ENCODE measurements at regions not wholly inside any gene's neighbourhood (a gene's known extent, or its start where the extent isn't known, plus 50 kb on each side); places are given as distances from the start of the nearest gene placed in this dataset.

GRCh38 chr6:167683028-167683862 is 143.5 kb upstream of the AFDN start (continued):
- peak; percentile 99 for TF ChIP-seq HNF4G (IDR thresholded peaks at IDR 0.05; ENCODE audit: borderline replicate concordance, low read depth, low read length)
- TF ChIP-seq HNF4G (CRISPR knock-in tag; IDR thresholded peaks at IDR 0.05; ENCODE audit: borderline replicate concordance, low read depth): peak; percentile 99
- no peak for TF ChIP-seq ZNF33A (CRISPR knock-in tag; IDR thresholded peaks at IDR 0.05; ENCODE audit: borderline replicate concordance)
- no peak for TF ChIP-seq ZNF382 (CRISPR knock-in tag; IDR thresholded peaks at IDR 0.05; ENCODE audit: borderline replicate concordance)
- peak; percentile 79 for TF ChIP-seq ZNF772 (CRISPR knock-in tag; IDR thresholded peaks at IDR 0.05)
- TF ChIP-seq HNRNPLL (IDR thresholded peaks at IDR 0.05; ENCODE audit: low read depth, low read length, poor library complexity, severe bottlenecking): no peak
- TF ChIP-seq PLSCR1 (CRISPR knock-in tag; IDR thresholded peaks at IDR 0.05; ENCODE audit: borderline replicate concordance): no peak; the same call in 1 of the 2 replicates
- TF ChIP-seq ZBED4 (CRISPR knock-in tag; IDR thresholded peaks at IDR 0.05; ENCODE audit: borderline replicate concordance): peak; percentile 89; the same call in 1 of the 2 replicates
- TF ChIP-seq RORA (CRISPR knock-in tag; IDR thresholded peaks at IDR 0.05): peak; percentile 89; the same call in 1 of the 2 replicates
- no peak for TF ChIP-seq RFX1 (IDR thresholded peaks at IDR 0.05)
- peak; percentile 99 for TF ChIP-seq TARDBP (CRISPR knock-in tag; IDR thresholded peaks at IDR 0.05)
- TF ChIP-seq SMYD3 (CRISPR knock-in tag; IDR thresholded peaks at IDR 0.05): peak; percentile 90; the same call in 1 of the 2 replicates
- TF ChIP-seq CENPX (CRISPR knock-in tag; IDR thresholded peaks at IDR 0.05): no peak
- no peak for TF ChIP-seq NR3C1 (CRISPR knock-in tag; IDR thresholded peaks at IDR 0.05)
- TF ChIP-seq SMAD9 (CRISPR knock-in tag; IDR thresholded peaks at IDR 0.05): no peak
- peak; percentile 56; the same call in 1 of the 2 replicates for TF ChIP-seq ZBTB42 (CRISPR knock-in tag; IDR thresholded peaks at IDR 0.05)
- TF ChIP-seq ZNF660 (CRISPR knock-in tag; IDR thresholded peaks at IDR 0.05; ENCODE audit: borderline replicate concordance, low read depth): no peak
- no peak for TF ChIP-seq PTBP1 (IDR thresholded peaks at IDR 0.05; ENCODE audit: low read depth, low read length, poor library complexity, severe bottlenecking)
- TF ChIP-seq ZNF451 (CRISPR knock-in tag; IDR thresholded peaks at IDR 0.05): peak; percentile 78; the same call in 1 of the 2 replicates
- peak; percentile 84 for TF ChIP-seq TSC22D2 (CRISPR knock-in tag; IDR thresholded peaks at IDR 0.05; ENCODE audit: borderline replicate concordance)
- TF ChIP-seq SP2 (CRISPR knock-in tag; IDR thresholded peaks at IDR 0.05): no peak
- peak; percentile 95 for TF ChIP-seq ARNTL (CRISPR knock-in tag; IDR thresholded peaks at IDR 0.05)
- no peak for TF ChIP-seq NCOA5 (CRISPR knock-in tag; IDR thresholded peaks at IDR 0.05)
- peak; percentile 68; the same call in 1 of the 2 replicates for TF ChIP-seq HOXA5 (CRISPR knock-in tag; IDR thresholded peaks at IDR 0.05)
- TF ChIP-seq SIN3B (IDR thresholded peaks at IDR 0.05; ENCODE audit: low read length): no peak
- no peak for TF ChIP-seq IKZF1 (IDR thresholded peaks at IDR 0.05)
- TF ChIP-seq ZNF138 (CRISPR knock-in tag; IDR thresholded peaks at IDR 0.05; ENCODE audit: low read depth): no peak
- TF ChIP-seq ARNT2 (CRISPR knock-in tag; IDR thresholded peaks at IDR 0.05; ENCODE audit: low read depth): 0 out of 2 replicates have a peak, but pooled peaks have one; percentile 30
